ENCODE measurements at regions not wholly inside any gene's neighbourhood (a gene's known extent, or its start where the extent isn't known, plus 50 kb on each side); places are given as distances from the start of the nearest gene placed in this dataset.
"Not testable (repeated sequence)": the region's sequence is repeated elsewhere in the genome, so short reads cannot be mapped to it uniquely, and the experiment has no call there.

GRCh38 chr5:167096816-167097215 is 1194.6 kb upstream of the WWC1 start:
- no peak for TF ChIP-seq ZNF274 (IDR thresholded peaks at IDR 0.05; ENCODE audit: low read depth, low read length)

GRCh38 chr5:167104351-167104750 is 1187.1 kb upstream of the WWC1 start:
- TF ChIP-seq ZNF274 (IDR thresholded peaks at IDR 0.05; ENCODE audit: low read depth, low read length), result no peak
- H3K4me3 ChIP-seq (ENCODE audit: low read length), result no peak overlapping the region

More at GRCh38 chr5:167096816-167097215, 1194.6 kb upstream of the WWC1 start:
- H3K4me3 ChIP-seq (ENCODE audit: low read length), result no peak overlapping the region

- H3K4me3 ChIP-seq (ENCODE audit: low read length), result no peak overlapping the region
- no peak for TF ChIP-seq ZNF274 (IDR thresholded peaks at IDR 0.05; ENCODE audit: low read depth, low read length)
Measured at GRCh38 chr5:167105941-167106340, 1185.5 kb upstream of the WWC1 start.

GRCh38 chr5:167107684-167108083 is 1183.8 kb upstream of the WWC1 start:
- no peak for TF ChIP-seq ZNF274 (IDR thresholded peaks at IDR 0.05; ENCODE audit: low read depth, low read length)
- H3K4me3 ChIP-seq (ENCODE audit: low read length), result no peak overlapping the region

GRCh38 chr5:167108266-167108665 is 1183.2 kb upstream of the WWC1 start:
- H3K4me3 ChIP-seq (ENCODE audit: low read length), result not testable (repeated sequence)

GRCh38 chr5:167112556-167112955 is 1178.9 kb upstream of the WWC1 start:
- TF ChIP-seq ZNF274 (IDR thresholded peaks at IDR 0.05; ENCODE audit: low read depth, low read length), result no peak
- H3K4me3 ChIP-seq (ENCODE audit: low read length), result no peak overlapping the region

GRCh38 chr5:167122267-167122666 is 1169.2 kb upstream of the WWC1 start:
- TF ChIP-seq ZNF274 (IDR thresholded peaks at IDR 0.05; ENCODE audit: low read depth, low read length), result no peak
- no peak overlapping the region for H3K4me3 ChIP-seq (ENCODE audit: low read length)

GRCh38 chr5:167123126-167123525 is 1168.3 kb upstream of the WWC1 start:
- TF ChIP-seq ZNF274 (IDR thresholded peaks at IDR 0.05; ENCODE audit: low read depth, low read length), result no peak
- H3K4me3 ChIP-seq (ENCODE audit: low read length), result no peak overlapping the region

GRCh38 chr5:167128581-167128980 is 1162.9 kb upstream of the WWC1 start:
- no peak for TF ChIP-seq ZNF274 (IDR thresholded peaks at IDR 0.05; ENCODE audit: low read depth, low read length)
- no peak overlapping the region for H3K4me3 ChIP-seq (ENCODE audit: low read length)

GRCh38 chr5:167140548-167141291 is 1150.7 kb upstream of the WWC1 start:
- TF ChIP-seq ZNF274 (IDR thresholded peaks at IDR 0.05; ENCODE audit: low read depth, low read length), result no peak
- no peak overlapping the region for H3K4me3 ChIP-seq (ENCODE audit: low read length)

- H3K4me3 ChIP-seq (ENCODE audit: low read length), result no peak overlapping the region
- TF ChIP-seq ZNF274 (IDR thresholded peaks at IDR 0.05; ENCODE audit: low read depth, low read length), result no peak
Measured at GRCh38 chr5:167143716-167144115, 1147.7 kb upstream of the WWC1 start.

GRCh38 chr5:167145841-167146240 is 1145.6 kb upstream of the WWC1 start:
- no peak for TF ChIP-seq ZNF274 (IDR thresholded peaks at IDR 0.05; ENCODE audit: low read depth, low read length)
- H3K4me3 ChIP-seq (ENCODE audit: low read length), result no peak overlapping the region

GRCh38 chr5:167147879-167148278 is 1143.6 kb upstream of the WWC1 start:
- no peak for TF ChIP-seq ZNF274 (IDR thresholded peaks at IDR 0.05; ENCODE audit: low read depth, low read length)
- no peak overlapping the region for H3K4me3 ChIP-seq (ENCODE audit: low read length)

GRCh38 chr5:167150661-167151060 is 1140.8 kb upstream of the WWC1 start:
- no peak for TF ChIP-seq ZNF274 (IDR thresholded peaks at IDR 0.05; ENCODE audit: low read depth, low read length)
- H3K4me3 ChIP-seq (ENCODE audit: low read length), result no peak overlapping the region

GRCh38 chr5:167152561-167152960 is 1138.9 kb upstream of the WWC1 start:
- TF ChIP-seq ZNF274 (IDR thresholded peaks at IDR 0.05; ENCODE audit: low read depth, low read length), result no peak
- H3K4me3 ChIP-seq (ENCODE audit: low read length), result no peak overlapping the region
